PC-9 (cell line): ENCODE measurements at regions not wholly inside any gene's neighbourhood (a gene's known extent, or its start where the extent isn't known, plus 50 kb on each side); places are given as distances from the start of the nearest gene placed in this dataset.

Experiments used
- BruUV-seq: library from RNA; stranded (reverse); fragments of 400-500 nt; replicated peaks from 2 replicates; lab custom pipeline; 2021; lab: Mats Ljungman, UMichigan
- CTCF ChIA-PET: fragments of 300-600 bp; sonication (Branson Sonifier 250); formaldehyde crosslinking; loops from one replicate; lab custom pipeline; 2022; ENCODE audit warnings: antibody characterized with exemption; lab: Charles Lee
- POLR2A ChIA-PET: fragments of 300-600 bp; sonication (Branson Sonifier 250); formaldehyde crosslinking; loops from one replicate; lab custom pipeline; 2022; ENCODE audit warnings: antibody characterized with exemption; ENCODE audit not compliant: unreplicated experiment; lab: Charles Lee
- DNase-seq, 2 experiments: peaks; one replicate each; pipeline versions ENCODE4 v3.0.0 to v3.0.0-alpha.2; 2015 to 2022; ENCODE audit warnings: mixed read lengths in 1 of 2
- H2AFZ ChIP-seq: fragments of 200-600 bp; sonication (generic); 2 replicates; pipeline ENCODE4 v1.8.1; 2017; ENCODE audit warnings: antibody characterized with exemption
- H3F3A ChIP-seq: fragments of 200-600 bp; sonication (generic); 2 replicates; pipeline ENCODE4 v1.8.1; 2017; ENCODE audit warnings: antibody characterized with exemption, mild to moderate bottlenecking, low read depth; ENCODE audit not compliant: insufficient read depth
- H3K27ac ChIP-seq: fragments of 200-600 bp; sonication (generic); 2 replicates; pipeline ENCODE4 v1.6.1; 2016; ENCODE audit warnings: mixed run types
- H3K27me3 ChIP-seq: fragments of 200-600 bp; sonication (generic); 2 replicates; pipeline ENCODE4 v1.6.1; 2016; ENCODE audit warnings: low read depth, mixed run types; ENCODE audit not compliant: insufficient read depth
- H3K36me3 ChIP-seq: fragments of 200-600 bp; sonication (generic); 2 replicates; pipeline ENCODE4 v1.6.1; 2016; ENCODE audit warnings: low read depth, mixed run types
- H3K4me1 ChIP-seq: fragments of 200-600 bp; sonication (generic); replicated peaks from 2 replicates; pipeline ENCODE4 v1.6.1; 2016; ENCODE audit warnings: mixed run types; ENCODE audit not compliant: insufficient read depth
- H3K4me2 ChIP-seq: fragments of 200-600 bp; sonication (generic); 2 replicates; pipeline ENCODE4 v1.6.1; 2017; ENCODE audit warnings: mixed run types
- H3K4me3 ChIP-seq: fragments of 200-600 bp; sonication (generic); 2 replicates; pipeline ENCODE4 v1.6.1; 2016; ENCODE audit warnings: mixed run types
- H3K79me2 ChIP-seq: fragments of 200-600 bp; sonication (generic); 2 replicates; pipeline ENCODE4 v1.6.1; 2017; ENCODE audit warnings: low read depth, mixed run types
- H3K9me2 ChIP-seq: fragments of 200-600 bp; sonication (generic); 2 replicates; pipeline ENCODE4 v1.8.1; 2017; ENCODE audit warnings: mild to moderate bottlenecking; ENCODE audit not compliant: insufficient read depth
- H3K9me3 ChIP-seq: fragments of 200-600 bp; sonication (generic); 2 replicates; pipeline ENCODE4 v1.8.1; 2016; ENCODE audit warnings: low read depth; ENCODE audit not compliant: insufficient read depth
- H4K20me1 ChIP-seq: fragments of 200-600 bp; sonication (generic); 2 replicates; pipeline ENCODE4 v1.8.1; 2017; ENCODE audit not compliant: insufficient read depth
- EZH2 ChIP-seq: fragments of 200-600 bp; sonication (generic); IDR thresholded peaks from 2 replicates; pipeline ENCODE4 v1.8.0; 2017; ENCODE audit warnings: antibody characterized with exemption, low read depth
- intact Hi-C: fragments of 100-400 bp; cut with micrococcal nuclease; formaldehyde crosslinking; loops from one replicate; pipeline ENCODE4 v1.10.0; 2022; ENCODE audit not compliant: unreplicated experiment
- TF ChIP-seq, protein P1 (sequence below): fragments of 200-600 bp; sonication (generic); conservative IDR thresholded peaks from 2 replicates; pipeline ENCODE4 v1.6.1; 2017; ENCODE audit warnings: mixed run types, antibody characterized with exemption, mild to moderate bottlenecking, moderate library complexity

- Histone ChIP-seq H3K4me1 (no peaks in the 10 kb centered on the region), H2AFZ (no peak overlapping the region), H3K27ac (no peak overlapping the region), H3K79me2 (no peaks in the 10 kb centered on the region), H3F3A (no peaks in the 10 kb centered on the region), H3K36me3 (no peaks in the 10 kb centered on the region), H3K27me3 (no peaks in the 10 kb centered on the region), H3K4me3 (no peak overlapping the region), H3K9me3 (no peaks in the 10 kb centered on the region), H3K9me2 (no peaks in the 10 kb centered on the region; the same call in 1 of the 2 replicates), H4K20me1 (no peaks in the 10 kb centered on the region), H3K4me2 (no peak overlapping the region)
- ChIA-PET CTCF (no interaction called here), POLR2A (no interaction called here)
- no TSS peak for BruUV-seq
- DNase-seq: no peak
- no peak for TF ChIP-seq EZH2
- TF ChIP-seq, protein P1, sequence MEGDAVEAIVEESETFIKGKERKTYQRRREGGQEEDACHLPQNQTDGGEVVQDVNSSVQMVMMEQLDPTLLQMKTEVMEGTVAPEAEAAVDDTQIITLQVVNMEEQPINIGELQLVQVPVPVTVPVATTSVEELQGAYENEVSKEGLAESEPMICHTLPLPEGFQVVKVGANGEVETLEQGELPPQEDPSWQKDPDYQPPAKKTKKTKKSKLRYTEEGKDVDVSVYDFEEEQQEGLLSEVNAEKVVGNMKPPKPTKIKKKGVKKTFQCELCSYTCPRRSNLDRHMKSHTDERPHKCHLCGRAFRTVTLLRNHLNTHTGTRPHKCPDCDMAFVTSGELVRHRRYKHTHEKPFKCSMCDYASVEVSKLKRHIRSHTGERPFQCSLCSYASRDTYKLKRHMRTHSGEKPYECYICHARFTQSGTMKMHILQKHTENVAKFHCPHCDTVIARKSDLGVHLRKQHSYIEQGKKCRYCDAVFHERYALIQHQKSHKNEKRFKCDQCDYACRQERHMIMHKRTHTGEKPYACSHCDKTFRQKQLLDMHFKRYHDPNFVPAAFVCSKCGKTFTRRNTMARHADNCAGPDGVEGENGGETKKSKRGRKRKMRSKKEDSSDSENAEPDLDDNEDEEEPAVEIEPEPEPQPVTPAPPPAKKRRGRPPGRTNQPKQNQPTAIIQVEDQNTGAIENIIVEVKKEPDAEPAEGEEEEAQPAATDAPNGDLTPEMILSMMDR: no peak
- intact Hi-C loops: loop anchor here (5.0 kb wide), 1 partner anchor 1834 kb away; no protein-coding TSS in a partner anchor
Measured at GRCh38 chr10:61248013-61248412, 205.2 kb downstream of the TMEM26 start.

- no peaks in the 10 kb centered on the region for H3K9me3 ChIP-seq
- no peaks in the 10 kb centered on the region for H4K20me1 ChIP-seq
- intact Hi-C loops: no loop called here
- no peak for DNase-seq
- no peak overlapping the region for H3K4me3 ChIP-seq
- no peaks in the 10 kb centered on the region for H3K79me2 ChIP-seq
- H3K9me2 ChIP-seq: no peaks in the 10 kb centered on the region; the same call in 1 of the 2 replicates
- no peak overlapping the region for H3K27ac ChIP-seq
- H3K36me3 ChIP-seq: no peaks in the 10 kb centered on the region
- H3K4me2 ChIP-seq: no peak overlapping the region
- no peaks in the 10 kb centered on the region for H3F3A ChIP-seq
- no TSS peak for BruUV-seq
- CTCF ChIA-PET: no interaction called here
- no peak overlapping the region for H2AFZ ChIP-seq
- no peaks in the 10 kb centered on the region for H3K4me1 ChIP-seq
- no peaks in the 10 kb centered on the region for H3K27me3 ChIP-seq
- POLR2A ChIA-PET: no interaction called here
- TF ChIP-seq EZH2: no peak
- TF ChIP-seq, protein P1: no peak
Measured at GRCh38 chr10:61244261-61244775, 208.9 kb downstream of the TMEM26 start.

DNA sequence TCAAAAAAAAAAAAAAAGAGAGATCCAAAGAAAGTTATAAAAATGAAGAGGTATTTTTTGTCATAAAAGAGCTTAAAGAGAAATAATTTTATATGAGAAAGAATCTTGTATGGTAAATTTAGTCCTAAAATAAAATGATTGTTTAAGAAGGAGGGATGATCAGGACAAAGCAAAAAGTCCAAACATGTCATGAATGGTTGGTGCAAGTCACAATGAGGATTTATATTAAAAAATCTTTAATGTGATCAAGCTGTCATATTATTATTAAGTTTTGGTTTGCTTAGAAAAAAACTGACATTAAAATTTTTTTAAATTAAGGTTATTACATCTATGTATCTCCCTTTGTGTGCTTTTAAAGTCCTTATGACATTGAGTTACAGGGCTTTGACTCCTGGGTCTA lies 220.4 kb downstream of the TMEM26 start:
- Histone ChIP-seq H3K36me3 (no peaks in the 10 kb centered on the region), H2AFZ (no peak overlapping the region), H3K27ac (no peak overlapping the region), H4K20me1 (no peaks in the 10 kb centered on the region), H3K4me2 (no peak overlapping the region), H3K79me2 (no peaks in the 10 kb centered on the region), H3F3A (no peaks in the 10 kb centered on the region), H3K4me3 (no peak overlapping the region), H3K9me2 (0 out of 2 replicates have a peak, but pooled peaks cover 2% of the 10 kb centered on the region), H3K27me3 (no peaks in the 10 kb centered on the region), H3K4me1 (no peaks in the 10 kb centered on the region), H3K9me3 (no peaks in the 10 kb centered on the region)
- TF ChIP-seq, protein P1: no peak
- TF ChIP-seq EZH2: no peak
- ChIA-PET CTCF (no interaction called here), POLR2A (no interaction called here)
- no TSS peak for BruUV-seq
- intact Hi-C loops: no loop called here
- DNase-seq: no peak
